ENCODE measurements at regions not wholly inside any gene's neighbourhood (a gene's known extent, or its start where the extent isn't known, plus 50 kb on each side); places are given as distances from the start of the nearest gene placed in this dataset.

- TF ChIP-seq ZNF707 (tag by site-specific recombination; IDR thresholded peaks at IDR 0.05) (no peak), ZNF274 (IDR thresholded peaks at IDR 0.05; ENCODE audit: low read length) (no peak), ZNF274 (tag by site-specific recombination; IDR thresholded peaks at IDR 0.05; ENCODE audit: borderline replicate concordance) (no peak), ZNF19 (tag by site-specific recombination; IDR thresholded peaks at IDR 0.05; ENCODE audit: low read depth) (no peak), ZBTB26 (tag by site-specific recombination; optimal IDR thresholded peaks at IDR 0.05) (no peak), ZBTB1 (tag by site-specific recombination; IDR thresholded peaks at IDR 0.05) (no peak), ZNF776 (tag by site-specific recombination; IDR thresholded peaks at IDR 0.05; ENCODE audit: borderline replicate concordance) (no peak)
Measured at GRCh38 chr13:47592256-47592655, 408.8 kb downstream of the SUCLA2 start.
